Mesothelial cell of epicardium (in vitro differentiated cells): ENCODE measurements at regions not wholly inside any gene's neighbourhood (a gene's known extent, or its start where the extent isn't known, plus 50 kb on each side); places are given as distances from the start of the nearest gene placed in this dataset.

ENCODE experiments used
- DNase-seq, 2 experiments: peaks; one replicate each; pipeline ENCODE4 v3.0.0; 2021; ENCODE audit warnings: low spot score in 2 of 2; ENCODE audit not compliant: unreplicated experiment in 2 of 2
- H3K27ac Mint-ChIP-seq: 2 replicates; pipeline ENCODE4 v1.8.0; 2021; ENCODE audit warnings: mixed read lengths
- H3K27me3 Mint-ChIP-seq: 2 replicates; pipeline ENCODE4 v1.8.0; 2021; ENCODE audit warnings: low read depth, mixed read lengths
- H3K36me3 Mint-ChIP-seq: 2 replicates; pipeline ENCODE4 v1.8.0; 2021; ENCODE audit warnings: mixed read lengths
- H3K4me1 Mint-ChIP-seq: 2 replicates; pipeline ENCODE4 v1.8.0; 2021; ENCODE audit warnings: mixed read lengths
- H3K4me3 Mint-ChIP-seq: 2 replicates; pipeline ENCODE4 v1.8.0; 2021; ENCODE audit warnings: mild to moderate bottlenecking, moderate library complexity, mixed read lengths
- H3K9me3 Mint-ChIP-seq: 2 replicates; pipeline ENCODE4 v1.8.0; 2021; ENCODE audit warnings: mixed read lengths
- CTCF ChIP-seq: fragments of 200-600 bp; sonication (generic); IDR thresholded peaks from one replicate; pipeline ENCODE4 v1.5.0; 2021; ENCODE audit warnings: antibody characterized with exemption; ENCODE audit not compliant: unreplicated experiment

GRCh38 chr4:28250646-28251045 lies 1390.0 kb downstream of the STIM2 start:
- Mint-ChIP-seq H3K4me1 (peaks cover 4% of the 10 kb centered on the region), H3K27me3 (no peaks in the 10 kb centered on the region), H3K9me3 (peaks cover 17% of the 10 kb centered on the region), H3K4me3 (no peak overlapping the region), H3K27ac (no peak overlapping the region), H3K36me3 (peaks cover 4% of the 10 kb centered on the region)
- DNase-seq, result no peak
- no peak for TF ChIP-seq CTCF

GRCh38 chr4:28251831-28252230 lies 1391.2 kb downstream of the STIM2 start:
- Mint-ChIP-seq H3K27me3 (no peaks in the 10 kb centered on the region), H3K36me3 (peaks cover 7% of the 10 kb centered on the region), H3K27ac (no peak overlapping the region), H3K9me3 (peaks cover 26% of the 10 kb centered on the region), H3K4me3 (no peak overlapping the region), H3K4me1 (peaks cover 4% of the 10 kb centered on the region)
- no peak for DNase-seq
- no peak for TF ChIP-seq CTCF

GRCh38 chr4:28254003-28254402 lies 1393.4 kb downstream of the STIM2 start:
- Mint-ChIP-seq H3K27me3 (no peaks in the 10 kb centered on the region), H3K36me3 (peaks cover 7% of the 10 kb centered on the region), H3K27ac (no peak overlapping the region), H3K4me3 (no peak overlapping the region), H3K4me1 (peaks cover 4% of the 10 kb centered on the region), H3K9me3 (peaks cover 26% of the 10 kb centered on the region)
- no peak for DNase-seq
- TF ChIP-seq CTCF, result no peak

- no peaks in the 10 kb centered on the region for H3K27me3 Mint-ChIP-seq
- peaks cover 26% of the 10 kb centered on the region for H3K9me3 Mint-ChIP-seq
- no peak overlapping the region for H3K4me3 Mint-ChIP-seq
- H3K36me3 Mint-ChIP-seq, result peaks cover 7% of the 10 kb centered on the region
- no peak for DNase-seq
- H3K27ac Mint-ChIP-seq, result no peak overlapping the region
- H3K4me1 Mint-ChIP-seq, result no peaks in the 10 kb centered on the region
- TF ChIP-seq CTCF, result no peak
Measured at GRCh38 chr4:28256295-28256694, 1395.7 kb downstream of the STIM2 start.

- peaks cover 4% of the 10 kb centered on the region for H3K36me3 Mint-ChIP-seq
- H3K4me3 Mint-ChIP-seq, result no peak overlapping the region
- TF ChIP-seq CTCF, result no peak
- DNase-seq, result no peak
- no peak overlapping the region for H3K27ac Mint-ChIP-seq
- no peaks in the 10 kb centered on the region for H3K4me1 Mint-ChIP-seq
- H3K27me3 Mint-ChIP-seq, result no peaks in the 10 kb centered on the region
- H3K9me3 Mint-ChIP-seq, result peaks cover 24% of the 10 kb centered on the region
Measured at GRCh38 chr4:28259951-28260350, 1399.3 kb downstream of the STIM2 start.

GRCh38 chr4:28267166-28267565 lies 1406.5 kb downstream of the STIM2 start:
- Mint-ChIP-seq H3K4me1 (no peaks in the 10 kb centered on the region), H3K9me3 (peaks cover 9% of the 10 kb centered on the region), H3K27ac (no peak overlapping the region), H3K4me3 (no peak overlapping the region), H3K36me3 (no peaks in the 10 kb centered on the region), H3K27me3 (no peaks in the 10 kb centered on the region)
- no peak for TF ChIP-seq CTCF
- no peak for DNase-seq
